ENCODE measurements at regions not wholly inside any gene's neighbourhood (a gene's known extent, or its start where the extent isn't known, plus 50 kb on each side); places are given as distances from the start of the nearest gene placed in this dataset.

GRCh38 chr19:30738047-30738446 is 365.9 kb downstream of the ZNF536 start:
- TF ChIP-seq POLR2A (IDR thresholded peaks at IDR 0.05) (no peak), CTCF (IDR thresholded peaks at IDR 0.05) (no peak)
